NCI-H146 treated with DMSO at 0.1 percent for 48 hours (cell line): ENCODE measurements at regions not wholly inside any gene's neighbourhood (a gene's known extent, or its start where the extent isn't known, plus 50 kb on each side); places are given as distances from the start of the nearest gene placed in this dataset.
A peak's percentile ranks its signal among the peaks of the same experiment; 100 is the strongest.
"Not testable (repeated sequence)": the region's sequence is repeated elsewhere in the genome, so short reads cannot be mapped to it uniquely, and the experiment has no call there.

Source experiments
- DNase-seq: peaks from one replicate; lab custom pipeline; 2025; ENCODE audit not compliant: unreplicated experiment; lab: John Stamatoyannopoulos, UW

GRCh38 chr1:8171751-8172464 is 145.8 kb upstream of the ERRFI1 start:
- DNase-seq, result no peak

- DNase-seq, result peak; percentile 83
These were observed 144.1 kb upstream of the ERRFI1 start for GRCh38 chr1:8170059-8170835.

- peak; percentile 87 for DNase-seq
These were observed 143.4 kb upstream of the ERRFI1 start for GRCh38 chr1:8169364-8170058.

GRCh38 chr1:8167936-8168335 is 141.8 kb upstream of the ERRFI1 start:
- DNase-seq, result no peak

- DNase-seq, result no peak
These were observed 140.3 kb upstream of the ERRFI1 start for GRCh38 chr1:8166406-8166805.

GRCh38 chr1:8165595-8166360 is 139.7 kb upstream of the ERRFI1 start:
- DNase-seq, result no peak

GRCh38 chr1:8164670-8165069 is 138.6 kb upstream of the ERRFI1 start:
- no peak for DNase-seq

- DNase-seq, result no peak
These were observed 136.9 kb upstream of the ERRFI1 start for GRCh38 chr1:8163039-8163438.

- no peak for DNase-seq
These were observed 136.1 kb upstream of the ERRFI1 start for GRCh38 chr1:8162168-8162567.

- DNase-seq, result peak; percentile 29
These were observed 135.5 kb upstream of the ERRFI1 start for GRCh38 chr1:8161546-8162105.

GRCh38 chr1:8159470-8160024 is 133.4 kb upstream of the ERRFI1 start:
- no peak for DNase-seq

GRCh38 chr1:8158995-8159394 is 132.9 kb upstream of the ERRFI1 start:
- DNase-seq, result no peak

- no peak for DNase-seq
These were observed 131.7 kb upstream of the ERRFI1 start for GRCh38 chr1:8157765-8158164.

GRCh38 chr1:8155528-8156186 is 129.5 kb upstream of the ERRFI1 start:
- no peak for DNase-seq

- peak; percentile 46 for DNase-seq
These were observed 128.5 kb upstream of the ERRFI1 start for GRCh38 chr1:8154621-8155052.

- no peak for DNase-seq
These were observed 127.9 kb upstream of the ERRFI1 start for GRCh38 chr1:8153961-8154360.

- DNase-seq, result no peak
These were observed 126.9 kb upstream of the ERRFI1 start for GRCh38 chr1:8152731-8153702.

GRCh38 chr1:8151647-8152046 is 125.5 kb upstream of the ERRFI1 start:
- DNase-seq, result no peak

- not testable (repeated sequence) for DNase-seq
These were observed 123.6 kb upstream of the ERRFI1 start for GRCh38 chr1:8149756-8150155.
